Esophagus muscularis mucosa (tissue), 4 donors: ENCODE measurements at regions not wholly inside any gene's neighbourhood (a gene's known extent, or its start where the extent isn't known, plus 50 kb on each side); places are given as distances from the start of the nearest gene placed in this dataset.

Experiments used
- DNase-seq: peaks from one replicate; pipeline ENCODE4 v3.0.0-alpha.2; 2017; ENCODE audit errors: extremely low spot score
- H3K27ac ChIP-seq, 4 donors: fragments of 200-600 bp; sonication (generic); replicated peaks in 1 of 4; 1 replicate in 3 of 4; 2 replicates in 1 of 4; pipeline ENCODE4 v1.5.1; 2016 to 2019; ENCODE audit warnings: mild to moderate bottlenecking in 1 of 4
- H3K27me3 ChIP-seq, 4 donors: fragments of 200-600 bp; sonication (generic); one replicate each; pipeline versions ENCODE4 v1.5.1 to v1.6.0; 2016 to 2019
- H3K36me3 ChIP-seq, 4 donors: fragments of 200-600 bp; sonication (generic); one replicate each; pipeline ENCODE4 v1.5.1; 2016 to 2019
- H3K4me1 ChIP-seq, 4 donors: fragments of 200-600 bp; sonication (generic); one replicate each; pipeline ENCODE4 v1.5.1; 2016 to 2019
- H3K4me3 ChIP-seq, 4 donors: fragments of 200-600 bp; sonication (generic); 1 replicate in 2 of 4; 2 replicates in 2 of 4; pipeline ENCODE4 v1.5.1; 2016 to 2019; ENCODE audit warnings: mild to moderate bottlenecking in 4 of 4, moderate library complexity in 1 of 4
- H3K9me3 ChIP-seq, 4 donors: fragments of 200-600 bp; sonication (generic); 1 replicate in 3 of 4; 2 replicates in 1 of 4; pipeline ENCODE4 v1.5.1; 2016 to 2019
- CTCF ChIP-seq, 3 experiments: fragments of 200-600 bp in 2 of 3; fragments of 450-650 bp in 1 of 3; sonication (generic) in 2 of 3; IDR thresholded peaks; one replicate each; pipeline ENCODE4 v1.5.1; 2017 to 2019; ENCODE audit warnings: antibody characterized with exemption in 3 of 3, mild to moderate bottlenecking in 2 of 3, moderate library complexity in 1 of 3
- EP300 ChIP-seq: sonication (generic); formaldehyde crosslinking; IDR thresholded peaks from one replicate; pipeline ENCODE4 v1.6.1; 2017; ENCODE audit warnings: antibody characterized with exemption
- POLR2A ChIP-seq: fragments of 450-650 bp; IDR thresholded peaks from one replicate; pipeline ENCODE4 v1.6.1; 2017; ENCODE audit warnings: antibody characterized with exemption, moderate library complexity, mild to moderate bottlenecking, low read depth
- POLR2AphosphoS5 ChIP-seq, 2 donors: sonication (generic); formaldehyde crosslinking; IDR thresholded peaks; one replicate each; pipeline ENCODE4 v1.6.1; 2017; ENCODE audit warnings: antibody characterized with exemption in 2 of 2
- WGBS: methylation state at CpG from one replicate; pipeline ENCODE4 v1.1.5; 2018; 5-methylcytosine and 5-hydroxymethylcytosine counted together
- intact Hi-C: fragments of 100-400 bp; cut with DNase I; formaldehyde crosslinking; loops from one replicate; pipeline ENCODE4 v1.15.1; 2023

DNA sequence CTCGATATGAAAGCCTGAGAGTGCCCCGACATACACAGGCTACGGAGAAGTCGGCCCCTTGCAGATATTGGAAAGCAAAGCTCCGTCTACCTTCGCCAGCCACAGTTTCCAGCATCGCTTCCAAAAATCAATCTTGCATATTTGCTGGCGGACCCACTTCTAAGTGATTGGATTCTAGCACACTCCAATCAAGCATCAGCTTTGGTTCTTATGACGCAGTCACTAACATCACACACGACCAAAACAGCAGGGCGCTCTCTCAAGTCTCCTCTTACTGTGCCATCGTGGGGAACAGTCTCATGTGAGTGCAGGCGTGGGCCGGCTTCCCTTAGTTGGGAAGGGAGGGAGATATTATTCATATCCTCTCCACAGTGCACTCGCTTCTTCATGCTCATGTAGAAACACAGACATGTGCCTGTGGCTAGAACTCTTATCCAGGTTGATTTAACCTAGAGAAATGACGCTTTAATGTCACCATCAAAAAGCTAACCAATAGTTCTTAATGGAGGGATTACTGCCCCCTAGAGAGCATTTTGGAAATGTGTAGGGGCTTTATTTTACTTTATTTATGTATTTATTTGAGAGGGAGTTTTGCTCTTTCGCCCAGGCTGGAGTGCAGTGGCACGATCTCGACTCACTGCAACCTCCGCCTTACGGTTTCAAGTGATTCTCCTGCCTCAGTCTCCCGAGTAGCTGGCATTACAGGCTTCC is 229.8 kb downstream of the SOD2 start:
- H3K4me1 ChIP-seq: peaks cover 0 to 25% (median 10%) of the 10 kb centered on the region in 4 donors
- no peak overlapping the region for H3K27ac ChIP-seq
- no peaks in the 10 kb centered on the region for H3K9me3 ChIP-seq
- no peaks in the 10 kb centered on the region for H3K36me3 ChIP-seq
- no peak for DNase-seq
- no peaks in the 10 kb centered on the region for H3K27me3 ChIP-seq
- TF ChIP-seq CTCF (IDR thresholded peaks at IDR 0.05) (peak; percentile 18 to 27 (median 24)), POLR2AphosphoS5 (IDR thresholded peaks at IDR 0.05) (no peak)
- WGBS: 94% methylated on average over 22 of the region's 22 CpGs
- intact Hi-C loops: no loop called here
- no peak overlapping the region for H3K4me3 ChIP-seq

- WGBS: 88% methylated on average over 7 of the region's 7 CpGs
- no peak overlapping the region for H3K4me3 ChIP-seq
- no peaks in the 10 kb centered on the region for H3K9me3 ChIP-seq
- intact Hi-C loops: no loop called here
- H3K36me3 ChIP-seq: no peaks in the 10 kb centered on the region
- H3K4me1 ChIP-seq: peaks cover 0 to 17% (median 10%) of the 10 kb centered on the region in 4 donors
- TF ChIP-seq EP300: no peak
- no peak for TF ChIP-seq POLR2AphosphoS5 (IDR thresholded peaks at IDR 0.05)
- TF ChIP-seq CTCF (IDR thresholded peaks at IDR 0.05): no peak
- TF ChIP-seq POLR2A: no peak
- no peak overlapping the region for H3K27ac ChIP-seq
- DNase-seq: no peak
- no peaks in the 10 kb centered on the region for H3K27me3 ChIP-seq
Observed at GRCh38 chr6:159462431-159462830, 230.6 kb downstream of the SOD2 start.

- intact Hi-C loops: no loop called here
- WGBS: 100% methylated on average over 1 of the region's 1 CpG
- no peak for DNase-seq
Observed at GRCh38 chr6:159461998-159462397, 231.0 kb downstream of the SOD2 start.

DNA sequence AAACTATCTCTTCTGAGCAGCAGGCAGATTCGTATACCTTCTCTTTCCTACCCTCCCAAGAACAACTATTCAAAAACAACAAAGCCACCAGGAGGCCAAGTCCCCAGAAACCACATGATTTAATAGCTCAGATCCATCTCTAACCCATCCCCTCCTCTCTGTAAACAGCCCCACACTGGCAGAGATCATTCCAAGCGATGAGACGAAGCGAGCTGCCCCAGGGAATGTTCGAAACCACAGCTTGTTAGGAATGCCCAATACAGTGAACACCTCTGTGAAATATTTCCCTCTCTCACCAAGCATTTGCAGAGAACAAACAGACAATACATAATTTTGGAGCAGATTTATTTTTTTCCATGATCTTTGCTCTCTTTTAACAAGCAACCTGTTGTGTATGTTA is 231.8 kb downstream of the SOD2 start:
- H3K9me3 ChIP-seq: no peaks in the 10 kb centered on the region
- no peak overlapping the region for H3K4me3 ChIP-seq
- H3K27me3 ChIP-seq: no peaks in the 10 kb centered on the region
- no peak for DNase-seq
- 77% methylated on average over 5 of the region's 5 CpGs for WGBS
- H3K27ac ChIP-seq: no peak overlapping the region
- H3K4me1 ChIP-seq: peaks cover 0 to 14% (median 12%) of the 10 kb centered on the region in 4 donors
- intact Hi-C loops: no loop called here
- no peak for TF ChIP-seq EP300
- no peak for TF ChIP-seq POLR2AphosphoS5 (IDR thresholded peaks at IDR 0.05)
- no peak for TF ChIP-seq CTCF (IDR thresholded peaks at IDR 0.05)
- TF ChIP-seq POLR2A: no peak
- H3K36me3 ChIP-seq: no peaks in the 10 kb centered on the region

More at GRCh38 chr6:159461998-159462397, 231.0 kb downstream of the SOD2 start:
- H3K4me3 ChIP-seq: no peak overlapping the region
- no peaks in the 10 kb centered on the region for H3K27me3 ChIP-seq
- no peak for TF ChIP-seq POLR2AphosphoS5 (IDR thresholded peaks at IDR 0.05)
- TF ChIP-seq POLR2A: no peak
- no peak for TF ChIP-seq EP300
- no peak for TF ChIP-seq CTCF (IDR thresholded peaks at IDR 0.05)
- no peaks in the 10 kb centered on the region for H3K9me3 ChIP-seq
- H3K27ac ChIP-seq: no peak overlapping the region
- peaks cover 0 to 14% (median 10%) of the 10 kb centered on the region in 4 donors for H3K4me1 ChIP-seq
- H3K36me3 ChIP-seq: no peaks in the 10 kb centered on the region

DNA sequence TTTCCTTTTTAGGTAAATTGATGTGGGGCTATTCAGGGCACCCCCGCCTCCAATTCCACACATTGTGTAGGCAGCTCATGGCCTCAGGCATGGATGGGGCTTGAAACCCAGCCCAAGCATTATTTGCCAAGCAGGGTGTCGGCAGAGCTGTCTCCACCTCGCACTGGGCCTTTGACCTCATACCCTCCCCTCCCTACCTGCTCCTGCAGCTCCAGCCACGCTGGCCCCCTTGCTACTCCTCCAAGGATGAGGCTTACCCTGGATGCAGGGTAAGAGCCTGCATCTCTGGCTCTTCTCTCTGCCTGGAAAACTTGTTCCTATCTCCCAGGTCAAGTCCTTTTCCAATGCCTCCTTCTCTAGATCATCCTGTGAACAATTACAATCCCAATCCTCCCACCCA is 232.6 kb downstream of the SOD2 start:
- Histone ChIP-seq H3K27me3 (no peaks in the 10 kb centered on the region), H3K27ac (no peak overlapping the region), H3K4me3 (no peak overlapping the region), H3K36me3 (no peaks in the 10 kb centered on the region), H3K9me3 (no peaks in the 10 kb centered on the region), H3K4me1 (peaks cover 0 to 17% (median 14%) of the 10 kb centered on the region in 4 donors)
- intact Hi-C loops: no loop called here
- DNase-seq: peak; percentile 57
- WGBS: 93% methylated on average over 4 of the region's 4 CpGs
- TF ChIP-seq CTCF (IDR thresholded peaks at IDR 0.05) (no peak), EP300 (no peak), POLR2AphosphoS5 (IDR thresholded peaks at IDR 0.05) (no peak)
